Naive thymus-derived CD4-positive, alpha-beta T cell (primary cell): ENCODE measurements at regions not wholly inside any gene's neighbourhood (a gene's known extent, or its start where the extent isn't known, plus 50 kb on each side); places are given as distances from the start of the nearest gene placed in this dataset.
"Not testable (repeated sequence)": the region's sequence is repeated elsewhere in the genome, so short reads cannot be mapped to it uniquely, and the experiment has no call there.

ENCODE experiments used
- ATAC-seq: fragments of 150-1000 bp; cut with Tn5 transposase; 2 replicates; pipeline ENCODE4 v1.10.0; 2021; ENCODE audit warnings: mild to moderate bottlenecking, moderate library complexity
- CTCF ChIA-PET: fragments of 350-600 bp; sonication (Branson Sonifier 250); formaldehyde crosslinking; loops from one replicate; lab custom pipeline; 2021; ENCODE audit warnings: antibody characterized with exemption; lab: Charles Lee
- POLR2A ChIA-PET: fragments of 350-600 bp; sonication (Branson Sonifier 250); formaldehyde crosslinking; loops from one replicate; lab custom pipeline; 2021; ENCODE audit warnings: antibody characterized with exemption, inconsistent platforms; lab: Charles Lee
- DNase-seq, 9 donors: peaks; one replicate each; pipeline versions ENCODE4 v3.0.0 to v3.0.0-alpha.2; 2020 to 2022; ENCODE audit warnings: mixed read lengths in 1 of 9
- H3K27ac ChIP-seq: one replicate; pipeline ENCODE4 v1.7.0; 2013; ENCODE audit warnings: mild to moderate bottlenecking, low read depth, low read length, moderate library complexity
- H3K27me3 ChIP-seq, 2 donors: one replicate each; pipeline ENCODE4 v1.7.0; 2013; ENCODE audit warnings: low read length in 2 of 2, mild to moderate bottlenecking in 2 of 2, moderate library complexity in 2 of 2; ENCODE audit not compliant: control insufficient read depth in 2 of 2, insufficient read depth in 2 of 2
- H3K36me3 ChIP-seq, 3 experiments: 1 replicate in 2 of 3; 2 replicates in 1 of 3; pipeline ENCODE4 v1.7.0; 2013; ENCODE audit warnings: low read length in 3 of 3, mild to moderate bottlenecking in 3 of 3, moderate library complexity in 1 of 3; ENCODE audit not compliant: insufficient read depth in 3 of 3, control insufficient read depth in 2 of 3
- H3K4me1 ChIP-seq, 2 donors: one replicate each; pipeline ENCODE4 v1.7.0; 2013; ENCODE audit warnings: low read length in 2 of 2, mild to moderate bottlenecking in 2 of 2, moderate library complexity in 1 of 2; ENCODE audit not compliant: control insufficient read depth in 2 of 2, insufficient read depth in 2 of 2
- H3K4me3 ChIP-seq: 2 replicates; pipeline ENCODE4 v1.7.0; 2013; ENCODE audit warnings: mild to moderate bottlenecking, low read length
- H3K9me3 ChIP-seq, 3 experiments: 1 replicate in 2 of 3; 2 replicates in 1 of 3; pipeline ENCODE4 v1.7.0; 2013; ENCODE audit warnings: low read length in 3 of 3; ENCODE audit not compliant: control insufficient read depth in 2 of 3
- H3K27ac Mint-ChIP-seq, 9 donors: one replicate each; pipeline ENCODE4 v1.8.0; 2020 to 2022; ENCODE audit warnings: mixed read lengths in 9 of 9, mild to moderate bottlenecking in 8 of 9, moderate library complexity in 5 of 9, inconsistent platforms in 2 of 9
- H3K27me3 Mint-ChIP-seq, 5 donors: one replicate each; pipeline ENCODE4 v1.8.0; 2021 to 2022; ENCODE audit warnings: mixed read lengths in 5 of 5, mild to moderate bottlenecking in 1 of 5
- H3K36me3 Mint-ChIP-seq, 5 donors: one replicate each; pipeline ENCODE4 v1.8.0; 2020 to 2022; ENCODE audit warnings: mixed read lengths in 5 of 5, mild to moderate bottlenecking in 3 of 5, inconsistent platforms in 1 of 5
- H3K4me1 Mint-ChIP-seq, 7 donors: one replicate each; pipeline ENCODE4 v1.8.0; 2020 to 2022; ENCODE audit warnings: mixed read lengths in 7 of 7, mild to moderate bottlenecking in 3 of 7, inconsistent platforms in 1 of 7
- H3K4me3 Mint-ChIP-seq, 10 donors: one replicate each; pipeline ENCODE4 v1.8.0; 2020 to 2022; ENCODE audit warnings: mild to moderate bottlenecking in 10 of 10, mixed read lengths in 10 of 10, moderate library complexity in 6 of 10, inconsistent platforms in 2 of 10
- H3K9me3 Mint-ChIP-seq, 11 donors: one replicate each; pipeline ENCODE4 v1.8.0; 2020 to 2022; ENCODE audit warnings: mixed read lengths in 11 of 11, mild to moderate bottlenecking in 4 of 11, inconsistent platforms in 1 of 11, moderate library complexity in 1 of 11
- intact Hi-C, 2 donors: fragments of 100-400 bp; cut with micrococcal nuclease; formaldehyde crosslinking; loops; one replicate each; pipeline ENCODE4 v1.15.1; 2023

- intact Hi-C loops, result no loop called here
- H3K27ac Mint-ChIP-seq, result no peak overlapping the region
Measured at GRCh38 chr13:88718781-88719180, 1047.6 kb downstream of the SLITRK5 start.

GRCh38 chr13:88726075-88726474 is 1054.9 kb downstream of the SLITRK5 start:
- H3K9me3 ChIP-seq, result no peaks in the 10 kb centered on the region
- Mint-ChIP-seq H3K4me1 (peaks cover 0 to 7% (median 0%) of the 10 kb centered on the region in 7 donors), H3K27me3 (no peaks in the 10 kb centered on the region), H3K4me3 (peak overlapping the region in 1 of 10 donors; percentile 10), H3K36me3 (peaks cover 0 to 3% (median 0%) of the 10 kb centered on the region in 5 donors), H3K9me3 (peaks cover 0 to 18% (median 9%) of the 10 kb centered on the region in 11 donors), H3K27ac (no peak overlapping the region)
- ChIA-PET CTCF (no interaction called here), POLR2A (no interaction called here)
- DNase-seq (no peak), ATAC-seq (no peak)
- H3K27me3 ChIP-seq, result no peaks in the 10 kb centered on the region
- H3K36me3 ChIP-seq, result no peaks in the 10 kb centered on the region
- H3K4me1 ChIP-seq, result no peaks in the 10 kb centered on the region
- no peak overlapping the region for H3K4me3 ChIP-seq
- no peak overlapping the region for H3K27ac ChIP-seq
- intact Hi-C loops, result no loop called here

More at GRCh38 chr13:88718781-88719180, 1047.6 kb downstream of the SLITRK5 start:
- no peaks in the 10 kb centered on the region for H3K4me1 Mint-ChIP-seq
- Histone ChIP-seq H3K27ac (no peak overlapping the region), H3K27me3 (no peaks in the 10 kb centered on the region), H3K9me3 (no peaks in the 10 kb centered on the region), H3K4me3 (no peak overlapping the region), H3K36me3 (no peaks in the 10 kb centered on the region), H3K4me1 (no peaks in the 10 kb centered on the region)
- H3K4me3 Mint-ChIP-seq, result no peak overlapping the region
- H3K36me3 Mint-ChIP-seq, result peaks cover 0 to 3% (median 0%) of the 10 kb centered on the region in 5 donors
- ChIA-PET CTCF (no interaction called here), POLR2A (no interaction called here)
- no peak for ATAC-seq
- H3K9me3 Mint-ChIP-seq, result peaks cover 0 to 33% (median 9%) of the 10 kb centered on the region in 11 donors
- DNase-seq, result no peak
- H3K27me3 Mint-ChIP-seq, result no peaks in the 10 kb centered on the region

GRCh38 chr13:88727236-88727635 is 1056.1 kb downstream of the SLITRK5 start:
- H3K36me3 Mint-ChIP-seq, H3K4me3 ChIP-seq, DNase-seq, POLR2A ChIA-PET, intact Hi-C loops, H3K36me3 ChIP-seq, H3K27me3 Mint-ChIP-seq, H3K27me3 ChIP-seq, H3K4me1 Mint-ChIP-seq, CTCF ChIA-PET, H3K4me1 ChIP-seq, ATAC-seq, H3K9me3 ChIP-seq, H3K27ac ChIP-seq, H3K4me3 Mint-ChIP-seq: not testable (repeated sequence)
- peak overlapping the region in 1 of 9 donors; percentile 19 for H3K27ac Mint-ChIP-seq
- H3K9me3 Mint-ChIP-seq, result peaks cover 0 to 18% (median 9%) of the 10 kb centered on the region in 11 donors

- H3K36me3 Mint-ChIP-seq, result no peaks in the 10 kb centered on the region
- no peak overlapping the region for H3K4me3 Mint-ChIP-seq
- CTCF ChIA-PET, result no interaction called here
- no peak overlapping the region for H3K27ac ChIP-seq
- H3K27me3 Mint-ChIP-seq, result no peaks in the 10 kb centered on the region
- H3K4me1 ChIP-seq, result no peaks in the 10 kb centered on the region
- H3K27me3 ChIP-seq, result no peaks in the 10 kb centered on the region
- H3K27ac Mint-ChIP-seq, result no peak overlapping the region
- POLR2A ChIA-PET, result no interaction called here
- peaks cover 0 to 7% (median 0%) of the 10 kb centered on the region in 7 donors for H3K4me1 Mint-ChIP-seq
- peaks cover 0 to 9% (median 2%) of the 10 kb centered on the region in 11 donors for H3K9me3 Mint-ChIP-seq
- ATAC-seq, result no peak
- no peak overlapping the region for H3K4me3 ChIP-seq
- no peaks in the 10 kb centered on the region for H3K9me3 ChIP-seq
- intact Hi-C loops, result no loop called here
- no peaks in the 10 kb centered on the region for H3K36me3 ChIP-seq
- no peak for DNase-seq
Measured at GRCh38 chr13:88729605-88730004, 1058.4 kb downstream of the SLITRK5 start.

GRCh38 chr13:88736026-88736425 is 1064.9 kb downstream of the SLITRK5 start:
- Histone ChIP-seq H3K27ac (no peak overlapping the region), H3K4me3 (no peak overlapping the region), H3K36me3 (no peaks in the 10 kb centered on the region), H3K4me1 (no peaks in the 10 kb centered on the region), H3K9me3 (no peaks in the 10 kb centered on the region), H3K27me3 (no peaks in the 10 kb centered on the region)
- DNase-seq, result no peak
- no peaks in the 10 kb centered on the region for H3K4me1 Mint-ChIP-seq
- H3K27me3 Mint-ChIP-seq, result no peaks in the 10 kb centered on the region
- H3K9me3 Mint-ChIP-seq, result peaks cover 0 to 8% (median 0%) of the 10 kb centered on the region in 11 donors
- ChIA-PET CTCF (no interaction called here), POLR2A (no interaction called here)
- no peak for ATAC-seq
- H3K27ac Mint-ChIP-seq, result no peak overlapping the region
- intact Hi-C loops, result no loop called here
- H3K4me3 Mint-ChIP-seq, result no peak overlapping the region
- no peaks in the 10 kb centered on the region for H3K36me3 Mint-ChIP-seq

- peaks cover 0 to 11% (median 0%) of the 10 kb centered on the region in 11 donors for H3K9me3 Mint-ChIP-seq
- ChIA-PET CTCF (no interaction called here), POLR2A (no interaction called here)
- intact Hi-C loops, result no loop called here
- Histone ChIP-seq H3K4me3 (no peak overlapping the region), H3K27me3 (no peaks in the 10 kb centered on the region), H3K4me1 (no peaks in the 10 kb centered on the region), H3K9me3 (no peaks in the 10 kb centered on the region), H3K27ac (no peak overlapping the region), H3K36me3 (no peaks in the 10 kb centered on the region)
- H3K27ac Mint-ChIP-seq, result no peak overlapping the region
- no peak for ATAC-seq
- no peak overlapping the region for H3K4me3 Mint-ChIP-seq
- H3K36me3 Mint-ChIP-seq, result no peaks in the 10 kb centered on the region
- no peak for DNase-seq
- no peaks in the 10 kb centered on the region for H3K4me1 Mint-ChIP-seq
- H3K27me3 Mint-ChIP-seq, result no peaks in the 10 kb centered on the region
Measured at GRCh38 chr13:88739195-88739594, 1068.0 kb downstream of the SLITRK5 start.

GRCh38 chr13:88744289-88744688 is 1073.1 kb downstream of the SLITRK5 start:
- H3K4me3 Mint-ChIP-seq, result no peak overlapping the region
- H3K36me3 ChIP-seq, result no peaks in the 10 kb centered on the region
- no peak for DNase-seq
- ChIA-PET CTCF (no interaction called here), POLR2A (no interaction called here)
- no peaks in the 10 kb centered on the region for H3K4me1 Mint-ChIP-seq
- intact Hi-C loops, result no loop called here
- H3K27ac ChIP-seq, result no peak overlapping the region
- no peaks in the 10 kb centered on the region for H3K27me3 ChIP-seq
- no peaks in the 10 kb centered on the region for H3K27me3 Mint-ChIP-seq
- H3K9me3 ChIP-seq, result no peaks in the 10 kb centered on the region
- H3K9me3 Mint-ChIP-seq, result peaks cover 0 to 4% (median 0%) of the 10 kb centered on the region in 11 donors
- no peak for ATAC-seq
- no peaks in the 10 kb centered on the region for H3K36me3 Mint-ChIP-seq
- H3K4me1 ChIP-seq, result no peaks in the 10 kb centered on the region
- H3K27ac Mint-ChIP-seq, result no peak overlapping the region
- no peak overlapping the region for H3K4me3 ChIP-seq
